ENCODE measurements at regions not wholly inside any gene's neighbourhood (a gene's known extent, or its start where the extent isn't known, plus 50 kb on each side); places are given as distances from the start of the nearest gene placed in this dataset.

GRCh38 chr19:31961191-31961590, 384.2 kb upstream of the ZNF507 start:
- no peak for TF ChIP-seq EP300 (IDR thresholded peaks at IDR 0.05; ENCODE audit: borderline replicate concordance)
- no peak for TF ChIP-seq TCF12 (IDR thresholded peaks at IDR 0.05; ENCODE audit: low read depth)

All from Ishikawa (cell line).